GM12878 (cell line): ENCODE measurements at regions not wholly inside any gene's neighbourhood (a gene's known extent, or its start where the extent isn't known, plus 50 kb on each side); places are given as distances from the start of the nearest gene placed in this dataset.

Experiments used
- EP300 ChIP-seq, 2 experiments: fragments of 150-350 bp in 1 of 2; IDR thresholded peaks; 2 replicates each; pipeline ENCODE4 v1.6.1; 2011 to 2012; ENCODE audit warnings: low read depth in 2 of 2, low read length in 2 of 2, borderline replicate concordance in 1 of 2, improper control_type of control experiment in 1 of 2, inconsistent platforms in 1 of 2; ENCODE audit not compliant: control insufficient read depth in 1 of 2
- GABPA ChIP-seq: IDR thresholded peaks from 2 replicates; pipeline ENCODE4 v1.6.1; 2014; ENCODE audit warnings: antibody characterized with exemption, low read depth, mild to moderate bottlenecking, inconsistent platforms
- MTA2 ChIP-seq: fragments of 450-650 bp; IDR thresholded peaks from 2 replicates; pipeline ENCODE4 v1.6.1; 2016; ENCODE audit warnings: low read depth, mild to moderate bottlenecking, moderate library complexity
- NFIC ChIP-seq: IDR thresholded peaks from 2 replicates; pipeline ENCODE4 v1.6.1; 2012; ENCODE audit warnings: low read depth, mild to moderate bottlenecking, inconsistent platforms, low read length, moderate library complexity
- STAT1 ChIP-seq: fragments of 450-650 bp; conservative IDR thresholded peaks from 2 replicates; pipeline ENCODE4 v1.6.1; 2014; ENCODE audit warnings: antibody characterized with exemption, mild to moderate bottlenecking
- TF ChIP-seq, protein P1 (sequence below), 3 experiments: IDR thresholded peaks in 2 of 3; conservative IDR thresholded peaks in 1 of 3; 2 replicates each; pipeline ENCODE4 v1.5.1; 2011; ENCODE audit warnings: low read depth in 3 of 3, low read length in 3 of 3, mild to moderate bottlenecking in 3 of 3, control low read depth in 2 of 3, moderate library complexity in 2 of 3, inconsistent platforms in 1 of 3, mixed read lengths in 1 of 3; ENCODE audit not compliant: control insufficient read depth in 2 of 3, insufficient read depth in 1 of 3; ENCODE audit errors: extremely low read depth in 1 of 3
- TF ChIP-seq, protein P2 (sequence below): IDR thresholded peaks from 2 replicates; pipeline ENCODE4 v1.6.1; 2012; ENCODE audit warnings: low read depth, low read length, improper control_type of control experiment
- TF ChIP-seq, protein P3 (sequence below): IDR thresholded peaks from 2 replicates; pipeline ENCODE4 v1.6.1; 2011; ENCODE audit warnings: low read depth, low read length, improper control_type of control experiment, borderline replicate concordance

DNA sequence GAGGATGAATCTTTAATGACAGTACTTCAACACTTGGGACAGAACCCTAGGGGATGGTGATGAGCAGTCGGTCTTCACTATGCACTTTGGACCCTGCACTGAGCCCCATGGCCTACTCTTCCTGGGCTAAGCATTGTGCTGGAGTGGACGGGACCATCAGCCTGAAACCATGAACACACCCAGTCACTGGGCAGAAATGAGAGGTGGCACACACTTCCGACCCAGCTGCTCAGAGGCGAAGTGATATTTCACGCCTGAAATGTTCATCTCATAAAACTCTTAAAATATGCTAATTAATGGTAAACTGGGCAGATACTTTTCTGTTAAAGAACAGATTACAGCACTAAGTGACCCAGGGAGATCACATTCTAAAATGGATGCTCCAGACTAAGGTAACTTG lies 150.3 kb upstream of the NDUFV2 start:
- TF ChIP-seq NFIC (no peak), STAT1 (no peak), GABPA (no peak), EP300 (IDR thresholded peaks at IDR 0.05; ENCODE audit: borderline replicate concordance in 1 of 2, control insufficient read depth in 1 of 2, low read depth in 2 of 2, low read length in 2 of 2) (no peak), MTA2 (no peak)
- TF ChIP-seq, protein P1, sequence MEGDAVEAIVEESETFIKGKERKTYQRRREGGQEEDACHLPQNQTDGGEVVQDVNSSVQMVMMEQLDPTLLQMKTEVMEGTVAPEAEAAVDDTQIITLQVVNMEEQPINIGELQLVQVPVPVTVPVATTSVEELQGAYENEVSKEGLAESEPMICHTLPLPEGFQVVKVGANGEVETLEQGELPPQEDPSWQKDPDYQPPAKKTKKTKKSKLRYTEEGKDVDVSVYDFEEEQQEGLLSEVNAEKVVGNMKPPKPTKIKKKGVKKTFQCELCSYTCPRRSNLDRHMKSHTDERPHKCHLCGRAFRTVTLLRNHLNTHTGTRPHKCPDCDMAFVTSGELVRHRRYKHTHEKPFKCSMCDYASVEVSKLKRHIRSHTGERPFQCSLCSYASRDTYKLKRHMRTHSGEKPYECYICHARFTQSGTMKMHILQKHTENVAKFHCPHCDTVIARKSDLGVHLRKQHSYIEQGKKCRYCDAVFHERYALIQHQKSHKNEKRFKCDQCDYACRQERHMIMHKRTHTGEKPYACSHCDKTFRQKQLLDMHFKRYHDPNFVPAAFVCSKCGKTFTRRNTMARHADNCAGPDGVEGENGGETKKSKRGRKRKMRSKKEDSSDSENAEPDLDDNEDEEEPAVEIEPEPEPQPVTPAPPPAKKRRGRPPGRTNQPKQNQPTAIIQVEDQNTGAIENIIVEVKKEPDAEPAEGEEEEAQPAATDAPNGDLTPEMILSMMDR (IDR thresholded peaks at IDR 0.05 in 2 of 3, conservative IDR thresholded peaks at IDR 0.05 in 1 of 3; ENCODE audit: control insufficient read depth in 2 of 3, extremely low read depth in 1 of 3, insufficient read depth in 1 of 3, low read depth in 3 of 3, low read length in 3 of 3): no peak
- TF ChIP-seq, protein P2, sequence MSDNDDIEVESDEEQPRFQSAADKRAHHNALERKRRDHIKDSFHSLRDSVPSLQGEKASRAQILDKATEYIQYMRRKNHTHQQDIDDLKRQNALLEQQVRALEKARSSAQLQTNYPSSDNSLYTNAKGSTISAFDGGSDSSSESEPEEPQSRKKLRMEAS: no peak
- TF ChIP-seq, protein P3, sequence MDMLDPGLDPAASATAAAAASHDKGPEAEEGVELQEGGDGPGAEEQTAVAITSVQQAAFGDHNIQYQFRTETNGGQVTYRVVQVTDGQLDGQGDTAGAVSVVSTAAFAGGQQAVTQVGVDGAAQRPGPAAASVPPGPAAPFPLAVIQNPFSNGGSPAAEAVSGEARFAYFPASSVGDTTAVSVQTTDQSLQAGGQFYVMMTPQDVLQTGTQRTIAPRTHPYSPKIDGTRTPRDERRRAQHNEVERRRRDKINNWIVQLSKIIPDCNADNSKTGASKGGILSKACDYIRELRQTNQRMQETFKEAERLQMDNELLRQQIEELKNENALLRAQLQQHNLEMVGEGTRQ: no peak
